ENCODE measurements at regions not wholly inside any gene's neighbourhood (a gene's known extent, or its start where the extent isn't known, plus 50 kb on each side); places are given as distances from the start of the nearest gene placed in this dataset.
A peak's percentile ranks its signal among the peaks of the same experiment; 100 is the strongest.

DNA sequence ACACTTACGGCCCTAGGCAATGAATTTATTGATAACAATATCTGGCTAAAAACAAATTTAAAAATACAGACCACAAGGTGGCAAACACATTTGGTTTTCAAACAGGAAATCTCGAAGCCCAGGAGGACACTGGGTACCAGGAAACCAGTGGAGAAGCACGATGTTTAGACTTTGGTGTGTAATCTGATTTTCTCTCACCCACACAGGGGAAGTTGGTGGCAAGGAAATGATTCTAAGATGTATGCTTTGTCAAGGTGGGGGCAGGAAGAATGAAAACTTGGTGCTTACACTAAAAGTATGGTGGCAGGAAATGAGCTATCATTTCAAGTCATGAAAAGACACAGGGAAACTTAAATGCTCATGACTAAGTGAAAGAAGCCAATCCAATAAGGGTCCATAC is 113.2 kb upstream of the ANKRD1 start:
- TF ChIP-seq CTCF (IDR thresholded peaks at IDR 0.05; ENCODE audit: borderline replicate concordance, extremely low read depth, low read length, poor library complexity, severe bottlenecking) (peak; percentile 48), EZH2 (IDR thresholded peaks at IDR 0.05; ENCODE audit: borderline replicate concordance, low read depth, low read length, severe bottlenecking) (no peak)
